KMS-11 (cell line): ENCODE measurements at regions not wholly inside any gene's neighbourhood (a gene's known extent, or its start where the extent isn't known, plus 50 kb on each side); places are given as distances from the start of the nearest gene placed in this dataset.
A peak's percentile ranks its signal among the peaks of the same experiment; 100 is the strongest.

ENCODE experiments used
- H2AFZ ChIP-seq: fragments of 200-600 bp; sonication (generic); 2 replicates; pipeline ENCODE4 v1.6.1; 2016; ENCODE audit warnings: antibody characterized with exemption, mixed run types, low read depth
- H3K27ac ChIP-seq: fragments of 200-600 bp; sonication (generic); 2 replicates; pipeline ENCODE4 v1.6.1; 2016; ENCODE audit warnings: mild to moderate bottlenecking, mixed run types
- H3K27me3 ChIP-seq: fragments of 200-600 bp; sonication (generic); 2 replicates; pipeline ENCODE4 v1.6.1; 2017; ENCODE audit warnings: mild to moderate bottlenecking, low read depth, mixed run types, moderate library complexity; ENCODE audit not compliant: insufficient read depth
- H3K36me3 ChIP-seq: fragments of 200-600 bp; sonication (generic); 2 replicates; pipeline ENCODE4 v1.6.1; 2017; ENCODE audit warnings: mild to moderate bottlenecking, mixed run types; ENCODE audit not compliant: insufficient read depth
- H3K4me1 ChIP-seq: fragments of 200-600 bp; sonication (generic); 2 replicates; pipeline ENCODE4 v1.6.1; 2016; ENCODE audit warnings: mild to moderate bottlenecking, low read depth, mixed run types; ENCODE audit not compliant: poor library complexity, severe bottlenecking
- H3K4me2 ChIP-seq: fragments of 200-600 bp; sonication (generic); 2 replicates; pipeline ENCODE4 v1.7.0; 2016; ENCODE audit warnings: mild to moderate bottlenecking, mixed run types
- H3K4me3 ChIP-seq: fragments of 200-600 bp; sonication (generic); IDR thresholded peaks from 2 replicates; pipeline ENCODE4 v1.6.1; 2017; ENCODE audit warnings: low read depth, low read length, mixed read lengths; ENCODE audit not compliant: insufficient read depth
- H3K79me2 ChIP-seq: fragments of 200-600 bp; sonication (generic); 2 replicates; pipeline ENCODE4 v1.6.1; 2016; ENCODE audit warnings: low read depth, mixed run types; ENCODE audit not compliant: insufficient read depth
- H3K9ac ChIP-seq: fragments of 200-600 bp; sonication (generic); 2 replicates; pipeline ENCODE4 v1.6.1; 2016; ENCODE audit warnings: mild to moderate bottlenecking, mixed run types
- H4K20me1 ChIP-seq: fragments of 200-600 bp; sonication (generic); 2 replicates; pipeline ENCODE4 v1.6.1; 2016; ENCODE audit warnings: mild to moderate bottlenecking, mixed run types; ENCODE audit not compliant: insufficient read depth
- CTCF ChIP-seq: fragments of 200-600 bp; sonication (generic); conservative IDR thresholded peaks from 2 replicates; pipeline ENCODE4 v1.6.1; 2017; ENCODE audit warnings: low read depth, mild to moderate bottlenecking, antibody characterized with exemption, low read length, moderate library complexity, mixed read lengths

- Histone ChIP-seq H3K36me3 (no peaks in the 10 kb centered on the region), H3K79me2 (no peaks in the 10 kb centered on the region), H3K4me3 (no peak overlapping the region), H2AFZ (no peak overlapping the region), H4K20me1 (no peaks in the 10 kb centered on the region), H3K27ac (no peak overlapping the region), H3K27me3 (no peaks in the 10 kb centered on the region), H3K4me2 (no peak overlapping the region), H3K9ac (no peak overlapping the region), H3K4me1 (no peaks in the 10 kb centered on the region)
- TF ChIP-seq CTCF: no peak
These were observed 137.0 kb downstream of the KATNIP start for GRCh38 chr16:27686926-27687325.

- H3K27ac ChIP-seq: no peak overlapping the region
- H3K79me2 ChIP-seq: no peaks in the 10 kb centered on the region
- H4K20me1 ChIP-seq: no peaks in the 10 kb centered on the region
- H2AFZ ChIP-seq: no peak overlapping the region
- no peaks in the 10 kb centered on the region for H3K4me1 ChIP-seq
- H3K4me3 ChIP-seq: no peak overlapping the region
- H3K36me3 ChIP-seq: no peaks in the 10 kb centered on the region
- no peak overlapping the region for H3K9ac ChIP-seq
- no peak overlapping the region for H3K4me2 ChIP-seq
- H3K27me3 ChIP-seq: no peaks in the 10 kb centered on the region
- TF ChIP-seq CTCF: no peak
These were observed 137.7 kb downstream of the KATNIP start for GRCh38 chr16:27687605-27688004.

- H3K4me2 ChIP-seq: no peak overlapping the region
- no peak overlapping the region for H3K4me3 ChIP-seq
- no peaks in the 10 kb centered on the region for H4K20me1 ChIP-seq
- no peak overlapping the region for H2AFZ ChIP-seq
- H3K9ac ChIP-seq: no peak overlapping the region
- TF ChIP-seq CTCF: no peak
- H3K79me2 ChIP-seq: no peaks in the 10 kb centered on the region
- no peaks in the 10 kb centered on the region for H3K4me1 ChIP-seq
- no peak overlapping the region for H3K27ac ChIP-seq
- H3K27me3 ChIP-seq: no peaks in the 10 kb centered on the region
- H3K36me3 ChIP-seq: no peaks in the 10 kb centered on the region
These were observed 139.8 kb downstream of the KATNIP start for GRCh38 chr16:27689711-27690110.

- TF ChIP-seq CTCF: peak; percentile 58
- no peaks in the 10 kb centered on the region for H4K20me1 ChIP-seq
These were observed 140.7 kb downstream of the KATNIP start for GRCh38 chr16:27690608-27691007.

More at GRCh38 chr16:27690608-27691007, 140.7 kb downstream of the KATNIP start:
- no peak overlapping the region for H3K9ac ChIP-seq
- no peak overlapping the region for H3K27ac ChIP-seq
- no peak overlapping the region for H3K4me3 ChIP-seq
- no peak overlapping the region for H3K4me2 ChIP-seq
- no peak overlapping the region for H2AFZ ChIP-seq
- H3K79me2 ChIP-seq: no peaks in the 10 kb centered on the region
- H3K36me3 ChIP-seq: no peaks in the 10 kb centered on the region
- no peaks in the 10 kb centered on the region for H3K4me1 ChIP-seq
- H3K27me3 ChIP-seq: no peaks in the 10 kb centered on the region
